ENCODE measurements at regions not wholly inside any gene's neighbourhood (a gene's known extent, or its start where the extent isn't known, plus 50 kb on each side); places are given as distances from the start of the nearest gene placed in this dataset.
"Not testable (repeated sequence)": the region's sequence is repeated elsewhere in the genome, so short reads cannot be mapped to it uniquely, and the experiment has no call there.

DNA sequence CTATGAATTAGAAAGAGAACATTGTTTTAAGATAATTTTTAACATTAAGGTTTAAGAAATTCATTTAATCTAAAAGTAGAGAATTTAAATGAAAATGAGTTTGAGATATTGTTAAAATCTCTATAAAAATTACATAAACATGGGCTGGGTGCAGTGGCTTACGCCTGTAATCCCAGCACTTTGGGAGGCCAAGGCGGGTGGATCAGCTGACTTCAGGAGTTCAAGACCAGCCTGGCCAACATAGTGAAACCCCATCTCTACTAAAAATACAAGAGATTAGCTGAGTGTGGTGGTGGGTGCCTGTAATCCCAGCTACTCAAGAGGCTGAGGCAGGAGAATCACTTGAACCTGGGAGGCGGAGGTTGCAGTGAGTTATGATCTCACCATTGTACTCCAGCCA lies 1379.6 kb downstream of the NCAM2 start:
- TF ChIP-seq, protein P1, sequence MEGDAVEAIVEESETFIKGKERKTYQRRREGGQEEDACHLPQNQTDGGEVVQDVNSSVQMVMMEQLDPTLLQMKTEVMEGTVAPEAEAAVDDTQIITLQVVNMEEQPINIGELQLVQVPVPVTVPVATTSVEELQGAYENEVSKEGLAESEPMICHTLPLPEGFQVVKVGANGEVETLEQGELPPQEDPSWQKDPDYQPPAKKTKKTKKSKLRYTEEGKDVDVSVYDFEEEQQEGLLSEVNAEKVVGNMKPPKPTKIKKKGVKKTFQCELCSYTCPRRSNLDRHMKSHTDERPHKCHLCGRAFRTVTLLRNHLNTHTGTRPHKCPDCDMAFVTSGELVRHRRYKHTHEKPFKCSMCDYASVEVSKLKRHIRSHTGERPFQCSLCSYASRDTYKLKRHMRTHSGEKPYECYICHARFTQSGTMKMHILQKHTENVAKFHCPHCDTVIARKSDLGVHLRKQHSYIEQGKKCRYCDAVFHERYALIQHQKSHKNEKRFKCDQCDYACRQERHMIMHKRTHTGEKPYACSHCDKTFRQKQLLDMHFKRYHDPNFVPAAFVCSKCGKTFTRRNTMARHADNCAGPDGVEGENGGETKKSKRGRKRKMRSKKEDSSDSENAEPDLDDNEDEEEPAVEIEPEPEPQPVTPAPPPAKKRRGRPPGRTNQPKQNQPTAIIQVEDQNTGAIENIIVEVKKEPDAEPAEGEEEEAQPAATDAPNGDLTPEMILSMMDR (IDR thresholded peaks at IDR 0.05): not testable (repeated sequence)
- TF ChIP-seq POLR2AphosphoS5 (IDR thresholded peaks at IDR 0.05; ENCODE audit: low read depth, low read length); TCF7L2 (IDR thresholded peaks at IDR 0.05; ENCODE audit: low read depth, low read length); SIN3A (IDR thresholded peaks at IDR 0.05; ENCODE audit: borderline replicate concordance, insufficient read depth, low read depth, low read length): not testable (repeated sequence)

Measured in Panc1 (cell line).